IPS-15b (cell line): ENCODE measurements at regions not wholly inside any gene's neighbourhood (a gene's known extent, or its start where the extent isn't known, plus 50 kb on each side); places are given as distances from the start of the nearest gene placed in this dataset.
"Not testable (repeated sequence)": the region's sequence is repeated elsewhere in the genome, so short reads cannot be mapped to it uniquely, and the experiment has no call there.

Experiments used
- H3K27me3 ChIP-seq: one replicate; pipeline ENCODE4 v1.6.1; 2013; ENCODE audit warnings: low read length; ENCODE audit not compliant: control insufficient read depth, insufficient read depth
- H3K36me3 ChIP-seq: one replicate; pipeline ENCODE4 v1.6.1; 2013; ENCODE audit warnings: low read length; ENCODE audit not compliant: control insufficient read depth, insufficient read depth
- H3K4me1 ChIP-seq: one replicate; pipeline ENCODE4 v1.6.1; 2013; ENCODE audit warnings: mild to moderate bottlenecking, low read length; ENCODE audit not compliant: control insufficient read depth, insufficient read depth
- H3K4me3 ChIP-seq: one replicate; pipeline ENCODE4 v1.5.1; 2013; ENCODE audit warnings: low read depth, low read length
- H3K9ac ChIP-seq: one replicate; pipeline ENCODE4 v1.6.1; 2013; ENCODE audit warnings: low read depth, mild to moderate bottlenecking, low read length
- H3K9me3 ChIP-seq: one replicate; pipeline ENCODE4 v1.6.1; 2013; ENCODE audit warnings: mild to moderate bottlenecking, low read length; ENCODE audit not compliant: control insufficient read depth, insufficient read depth

DNA sequence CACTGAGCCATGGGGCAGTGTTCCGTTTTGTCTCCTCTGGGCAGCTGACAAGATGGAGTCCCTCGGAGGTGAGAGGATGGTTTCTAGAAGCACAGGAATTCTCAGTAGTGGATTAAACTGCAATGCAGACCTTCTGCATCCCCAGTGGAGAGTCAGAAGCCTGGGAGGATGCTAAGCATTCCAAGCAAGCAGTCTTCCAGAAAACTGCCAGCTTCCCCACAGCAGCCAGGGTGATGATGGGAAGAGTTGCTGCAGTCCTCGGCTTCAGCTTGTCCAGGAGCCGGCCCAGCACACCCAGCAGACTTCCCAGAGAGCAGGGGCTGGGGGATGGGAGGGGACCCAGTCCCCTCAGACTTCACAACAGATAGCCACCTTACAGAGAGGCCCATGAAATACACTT is 163.6 kb downstream of the LY86 start:
- Histone ChIP-seq H3K36me3 (no peaks in the 10 kb centered on the region), H3K4me3 (no peak overlapping the region), H3K9ac (no peak overlapping the region), H3K27me3 (no peaks in the 10 kb centered on the region), H3K9me3 (no peaks in the 10 kb centered on the region), H3K4me1 (peaks cover 7% of the 10 kb centered on the region)

DNA sequence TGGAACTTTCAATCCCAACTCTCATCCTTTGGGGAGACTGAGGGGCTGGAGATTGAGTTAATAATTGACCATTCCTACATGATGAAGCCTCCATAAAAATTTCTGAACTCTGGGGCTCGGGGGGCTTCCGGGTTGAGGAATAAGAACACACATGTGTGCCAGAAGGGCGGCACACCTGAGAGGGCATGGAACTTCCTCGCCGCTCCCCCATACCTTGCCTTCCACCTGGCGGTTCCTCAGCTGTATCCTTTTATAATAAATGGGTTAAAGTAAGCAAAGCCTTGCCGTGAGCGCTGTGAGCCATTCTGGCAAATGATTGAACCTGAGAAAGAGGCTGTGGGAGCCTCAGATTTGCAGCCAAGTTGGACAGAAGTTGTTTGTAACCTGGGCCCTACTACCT is 164.8 kb downstream of the LY86 start:
- Histone ChIP-seq H3K36me3 (no peaks in the 10 kb centered on the region), H3K4me3 (no peak overlapping the region), H3K9ac (no peak overlapping the region), H3K9me3 (no peaks in the 10 kb centered on the region), H3K27me3 (no peaks in the 10 kb centered on the region), H3K4me1 (peaks cover 7% of the 10 kb centered on the region)

DNA sequence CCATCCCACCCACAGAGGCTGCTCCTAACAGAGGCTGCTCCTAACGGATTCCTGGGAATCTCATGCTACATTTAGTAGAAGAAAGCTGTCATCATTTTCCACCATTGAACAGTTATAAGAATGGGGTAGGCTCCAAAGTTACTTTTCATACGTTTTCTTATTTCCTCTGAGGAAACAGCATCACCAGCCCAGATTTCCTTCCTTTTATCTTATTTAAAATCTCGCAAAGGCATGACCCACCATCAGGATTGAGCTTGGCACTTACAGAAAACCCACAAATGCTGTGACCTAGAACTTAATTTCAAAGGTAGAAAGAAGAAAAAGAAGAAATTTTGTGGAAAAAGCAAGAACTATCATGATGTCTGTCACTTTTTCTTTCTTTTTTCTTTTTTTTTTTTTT is 168.0 kb downstream of the LY86 start:
- Histone ChIP-seq H3K36me3 (no peaks in the 10 kb centered on the region), H3K4me3 (no peak overlapping the region), H3K9me3 (no peaks in the 10 kb centered on the region), H3K4me1 (no peaks in the 10 kb centered on the region), H3K27me3 (peaks cover 2% of the 10 kb centered on the region), H3K9ac (no peak overlapping the region)

DNA sequence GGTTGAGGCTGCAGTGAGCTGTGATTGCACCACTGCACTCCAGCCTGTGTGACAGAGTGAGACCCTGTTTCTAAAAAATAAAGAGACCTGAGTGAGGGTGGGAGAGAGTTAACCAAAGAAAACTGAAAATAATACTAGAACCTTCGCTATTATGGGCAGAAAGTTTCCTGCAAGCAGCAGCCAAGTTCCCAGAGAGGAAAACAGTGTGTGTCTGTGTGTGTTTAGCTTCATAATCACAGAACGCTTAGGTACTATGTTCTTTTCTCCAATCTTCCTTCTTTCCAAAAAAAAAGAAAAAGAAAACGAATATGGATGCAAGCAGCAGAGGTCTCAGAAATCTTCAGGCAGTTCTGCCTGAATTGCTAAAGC is 170.0 kb downstream of the LY86 start:
- H3K9ac ChIP-seq = no peak overlapping the region
- no peaks in the 10 kb centered on the region for H3K36me3 ChIP-seq
- peaks cover 2% of the 10 kb centered on the region for H3K27me3 ChIP-seq
- no peaks in the 10 kb centered on the region for H3K9me3 ChIP-seq
- no peaks in the 10 kb centered on the region for H3K4me1 ChIP-seq
- H3K4me3 ChIP-seq = no peak overlapping the region

DNA sequence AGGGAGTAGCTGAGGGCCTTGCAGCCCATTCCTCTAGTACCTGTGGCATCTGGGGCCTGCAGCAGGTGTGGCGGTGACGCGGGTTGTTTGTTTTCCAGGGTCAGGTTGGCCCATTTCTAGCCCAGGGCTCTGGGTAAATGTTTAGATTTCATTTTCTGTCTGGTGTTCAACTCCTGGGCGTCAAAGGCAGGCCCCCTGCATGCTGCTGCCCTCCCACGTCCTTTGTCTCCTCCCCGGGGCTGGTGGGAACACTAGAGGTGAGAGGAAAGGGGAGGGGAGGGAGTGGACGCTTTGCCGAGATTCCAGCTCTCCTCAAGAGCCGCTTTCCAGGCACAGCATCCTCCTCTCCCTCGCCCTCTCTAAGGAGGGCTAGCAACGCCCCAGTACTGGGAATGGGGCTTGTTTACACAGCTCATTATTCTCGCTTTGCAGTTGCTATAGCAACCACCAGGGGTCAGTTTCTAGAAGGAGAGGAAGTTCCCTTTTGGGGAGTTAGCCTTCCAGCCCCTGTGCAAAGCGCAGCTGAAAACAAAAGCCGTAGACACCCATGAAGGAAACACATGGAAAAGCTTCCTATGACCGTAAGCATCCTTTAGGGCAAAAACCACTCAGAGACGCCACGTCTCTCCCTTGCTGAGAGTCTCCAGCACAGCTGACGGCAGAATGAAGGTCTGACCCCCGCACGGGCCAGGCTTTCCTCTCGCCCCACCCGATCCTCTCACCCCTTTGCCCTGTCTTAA is 170.6 kb downstream of the LY86 start:
- Histone ChIP-seq H3K36me3 (no peaks in the 10 kb centered on the region), H3K9me3 (no peaks in the 10 kb centered on the region), H3K4me1 (no peaks in the 10 kb centered on the region), H3K4me3 (peak overlapping the region; percentile 48), H3K27me3 (peaks cover 2% of the 10 kb centered on the region), H3K9ac (no peak overlapping the region)

DNA sequence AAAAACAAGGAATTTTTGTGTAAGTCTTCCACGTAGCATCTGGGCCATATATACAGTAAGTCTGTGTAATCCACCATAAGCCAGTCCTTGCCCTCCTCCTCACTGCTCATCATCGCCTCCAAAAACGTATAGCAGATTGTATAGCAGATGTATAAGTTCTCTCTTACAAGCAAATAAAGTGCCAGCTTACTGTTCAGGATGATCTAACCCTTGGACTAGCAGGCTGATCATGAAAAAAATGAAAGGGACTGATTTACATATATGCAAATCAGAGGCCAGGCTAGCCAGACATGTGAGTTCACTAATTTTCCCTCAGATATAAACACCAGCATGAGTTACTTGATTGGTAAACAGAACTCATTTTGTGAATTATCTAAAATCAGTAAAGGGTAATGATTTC is 171.5 kb downstream of the LY86 start:
- Histone ChIP-seq H3K4me3 (no peak overlapping the region), H3K9me3 (no peaks in the 10 kb centered on the region), H3K4me1 (no peaks in the 10 kb centered on the region), H3K36me3 (no peaks in the 10 kb centered on the region), H3K9ac (no peak overlapping the region), H3K27me3 (peaks cover 2% of the 10 kb centered on the region)

DNA sequence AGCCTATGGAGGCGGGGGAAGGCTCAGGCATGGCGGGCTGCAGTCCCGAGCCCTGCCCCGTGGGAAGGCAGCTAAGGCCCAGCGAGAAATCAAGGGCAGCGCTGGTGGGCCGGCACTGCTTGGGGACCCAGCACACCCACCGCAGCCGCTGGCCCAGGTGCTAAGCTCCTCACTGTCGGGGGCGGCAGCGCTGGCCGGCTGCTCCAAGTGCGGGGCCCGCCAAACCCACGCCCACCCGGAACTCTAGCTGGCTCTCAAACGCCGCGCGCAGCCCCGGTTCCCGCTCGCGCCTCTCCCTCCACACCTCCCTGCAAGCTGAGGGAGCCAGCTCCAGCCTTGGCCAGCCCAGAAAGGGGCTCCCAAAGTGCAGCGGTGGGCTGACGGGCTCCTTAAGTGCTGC is 174.0 kb downstream of the LY86 start:
- H3K4me1 ChIP-seq, H3K9me3 ChIP-seq, H3K36me3 ChIP-seq: not testable (repeated sequence)

DNA sequence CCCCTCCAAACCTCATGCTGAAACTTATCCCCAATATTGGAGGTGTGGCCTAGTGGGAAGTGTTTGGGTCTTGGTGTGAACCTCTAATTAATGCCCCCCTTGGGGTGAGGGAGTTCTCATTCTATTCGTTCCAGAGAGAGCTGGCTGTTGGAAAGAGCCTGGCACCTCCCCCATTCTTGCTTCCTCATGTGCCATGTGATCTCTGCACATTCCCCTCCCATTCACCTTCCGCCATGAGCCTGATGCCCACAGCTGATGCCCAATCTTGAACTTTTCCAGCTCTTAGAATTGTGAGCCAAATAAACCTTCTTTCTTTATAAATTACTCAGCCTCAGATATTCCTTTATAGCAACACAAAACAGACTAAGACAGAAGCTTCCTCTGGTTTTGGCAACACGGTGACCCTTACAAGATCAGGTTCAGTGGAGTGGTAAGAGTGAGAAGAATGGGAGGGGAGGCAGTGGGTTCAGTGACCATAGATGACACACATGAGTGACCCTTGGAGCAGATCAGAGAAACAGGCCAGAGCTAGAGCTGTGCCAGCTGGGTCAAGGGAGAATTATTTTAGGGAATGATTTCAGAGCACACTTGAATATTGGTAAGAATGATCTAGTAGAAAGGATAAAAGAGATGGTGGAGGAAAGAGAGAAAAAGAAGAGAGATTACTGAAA is 176.4 kb downstream of the LY86 start:
- no peak overlapping the region for H3K9ac ChIP-seq
- H3K36me3 ChIP-seq = no peaks in the 10 kb centered on the region
- no peaks in the 10 kb centered on the region for H3K9me3 ChIP-seq
- no peak overlapping the region for H3K4me3 ChIP-seq
- H3K4me1 ChIP-seq = no peaks in the 10 kb centered on the region
- H3K27me3 ChIP-seq = peaks cover 1% of the 10 kb centered on the region

More for the DNA sequence above, 174.0 kb downstream of the LY86 start:
- H3K4me3 ChIP-seq, H3K9ac ChIP-seq, H3K27me3 ChIP-seq: not testable (repeated sequence)

DNA sequence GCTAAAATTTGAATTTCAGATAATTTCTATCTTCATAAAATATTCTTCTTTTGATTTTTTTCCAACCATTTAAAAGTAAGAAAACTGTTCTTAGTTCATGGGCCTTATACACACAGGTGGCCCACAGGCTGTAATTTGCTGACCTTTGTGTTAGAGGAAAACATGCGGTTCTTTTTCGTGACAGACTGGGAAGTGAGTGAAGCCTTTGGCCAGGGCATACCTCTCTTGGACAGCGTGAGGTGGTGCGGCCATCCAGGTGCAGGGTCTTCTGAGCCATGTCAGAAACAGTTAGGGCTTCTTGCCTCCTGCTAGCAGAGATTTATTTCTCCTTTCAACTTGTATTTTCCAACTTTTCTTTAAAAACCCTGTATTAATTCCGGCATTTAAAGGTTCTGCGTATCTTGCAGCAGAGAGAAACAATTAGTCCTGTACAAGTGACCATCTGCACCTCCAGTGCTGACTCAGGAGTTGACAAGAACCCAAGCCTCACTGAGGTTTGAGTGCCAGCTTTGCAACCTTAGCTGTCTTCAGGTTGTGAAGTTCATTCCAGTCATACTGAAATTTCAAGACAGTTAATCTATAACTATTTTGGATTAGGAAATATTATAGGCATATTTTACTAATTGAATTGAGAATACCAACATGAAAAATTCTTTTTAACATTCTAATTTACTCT is 177.8 kb downstream of the LY86 start:
- Histone ChIP-seq H3K9ac (no peak overlapping the region), H3K4me3 (no peak overlapping the region), H3K9me3 (no peaks in the 10 kb centered on the region), H3K27me3 (no peaks in the 10 kb centered on the region), H3K36me3 (no peaks in the 10 kb centered on the region), H3K4me1 (no peaks in the 10 kb centered on the region)

DNA sequence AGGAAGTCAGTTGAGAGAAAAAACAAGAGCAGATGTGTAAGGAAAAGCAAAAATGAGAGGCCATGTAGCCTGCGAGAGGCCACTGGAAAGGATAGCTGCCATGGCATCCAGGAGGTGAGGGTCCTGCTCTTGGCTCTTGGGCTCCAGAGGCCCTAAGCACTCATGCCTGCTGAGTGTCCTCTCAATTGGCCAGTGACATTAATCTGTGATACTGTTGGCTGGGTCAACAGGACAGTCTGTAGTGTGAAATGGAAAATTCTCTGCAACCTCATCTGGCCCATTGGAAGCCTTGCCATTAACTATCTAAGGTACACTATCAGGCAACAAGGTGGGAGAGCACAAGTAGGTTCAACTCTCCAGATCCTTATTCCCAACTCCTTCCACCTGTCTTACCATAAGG is 180.9 kb downstream of the LY86 start:
- peaks cover 4% of the 10 kb centered on the region for H3K4me1 ChIP-seq
- no peak overlapping the region for H3K9ac ChIP-seq
- no peak overlapping the region for H3K4me3 ChIP-seq
- H3K9me3 ChIP-seq = no peaks in the 10 kb centered on the region
- H3K36me3 ChIP-seq = no peaks in the 10 kb centered on the region
- no peaks in the 10 kb centered on the region for H3K27me3 ChIP-seq

DNA sequence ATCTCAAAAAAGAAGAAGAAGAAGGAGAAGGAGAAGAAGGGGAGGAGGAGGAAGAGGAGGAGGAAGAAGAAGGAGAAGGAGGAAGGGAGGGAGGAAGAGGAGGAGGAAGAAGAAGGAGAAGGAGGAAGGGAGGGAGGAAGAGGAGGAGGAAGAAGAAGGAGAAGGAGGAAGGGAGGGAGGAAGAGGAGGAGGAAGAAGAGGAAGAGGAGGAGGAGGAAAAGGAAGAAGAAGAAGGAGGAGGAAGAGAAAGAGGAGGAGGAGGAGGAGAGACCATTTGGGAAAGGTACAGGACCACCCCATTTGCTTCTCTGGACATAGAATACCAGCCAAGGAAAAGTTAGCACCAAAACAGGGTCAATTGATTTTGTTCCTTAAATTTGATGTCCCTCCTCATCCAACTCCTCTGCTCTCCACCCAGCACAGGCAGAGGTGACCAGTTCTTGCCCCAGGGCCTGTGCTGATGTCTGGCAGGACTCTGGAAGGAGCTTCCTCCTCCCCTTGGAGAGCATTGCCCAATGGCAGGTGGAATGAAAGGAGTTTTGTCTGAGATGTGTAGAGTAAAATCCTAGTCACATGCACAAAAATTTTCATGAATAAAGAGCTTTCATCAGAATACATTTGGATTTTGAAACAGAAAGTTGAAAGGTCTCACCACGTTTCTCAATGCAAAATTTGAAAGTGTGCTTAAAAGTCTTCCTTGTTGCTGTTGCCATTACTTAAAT is 182.9 kb downstream of the LY86 start:
- no peaks in the 10 kb centered on the region for H3K9me3 ChIP-seq
- H3K36me3 ChIP-seq = no peaks in the 10 kb centered on the region
- H3K4me1 ChIP-seq = peaks cover 4% of the 10 kb centered on the region
- no peak overlapping the region for H3K4me3 ChIP-seq
- H3K9ac ChIP-seq = no peak overlapping the region
- no peaks in the 10 kb centered on the region for H3K27me3 ChIP-seq
